Neutrophil (primary cell): ENCODE measurements at regions not wholly inside any gene's neighbourhood (a gene's known extent, or its start where the extent isn't known, plus 50 kb on each side); places are given as distances from the start of the nearest gene placed in this dataset.

ENCODE experiments used
- H3K27ac ChIP-seq: fragments of 200-600 bp; sonication (generic); 2 replicates; pipeline ENCODE4 v1.5.1; 2016; ENCODE audit warnings: mild to moderate bottlenecking, moderate library complexity
- H3K27me3 ChIP-seq: fragments of 200-600 bp; sonication (generic); 2 replicates; pipeline ENCODE4 v1.6.0; 2016; ENCODE audit warnings: mild to moderate bottlenecking
- H3K36me3 ChIP-seq: fragments of 200-600 bp; sonication (generic); 2 replicates; pipeline ENCODE4 v1.5.1; 2017
- H3K4me1 ChIP-seq, 2 experiments: fragments of 200-600 bp in 1 of 2; sonication (generic) in 1 of 2; 1 replicate in 1 of 2; 2 replicates in 1 of 2; pipeline versions ENCODE4 v1.5.1 to v1.6.1; 2013 to 2016; ENCODE audit warnings: low read depth in 1 of 2, low read length in 1 of 2, mild to moderate bottlenecking in 1 of 2, moderate library complexity in 1 of 2; ENCODE audit not compliant: control insufficient read depth in 1 of 2, insufficient read depth in 1 of 2
- H3K4me3 ChIP-seq, 2 experiments: fragments of 200-600 bp in 1 of 2; sonication (generic) in 1 of 2; 1 replicate in 1 of 2; 2 replicates in 1 of 2; pipeline ENCODE4 v1.5.1; 2013 to 2016; ENCODE audit warnings: low read depth in 1 of 2, low read length in 1 of 2, mild to moderate bottlenecking in 1 of 2, moderate library complexity in 1 of 2
- H3K9me3 ChIP-seq: fragments of 200-600 bp; sonication (generic); 2 replicates; pipeline ENCODE4 v1.5.1; 2016
- CTCF ChIP-seq: fragments of 200-600 bp; sonication (generic); IDR thresholded peaks from 2 replicates; pipeline ENCODE4 v1.5.1; 2016; ENCODE audit warnings: antibody characterized with exemption

GRCh38 chr11:115670538-115671205 lies 166.5 kb upstream of the CADM1 start:
- H3K4me1 ChIP-seq, result no peaks in the 10 kb centered on the region
- no peak overlapping the region for H3K4me3 ChIP-seq

GRCh38 chr11:115665958-115666357 lies 161.7 kb upstream of the CADM1 start:
- Histone ChIP-seq H3K27ac (no peak overlapping the region), H3K4me1 (no peaks in the 10 kb centered on the region), H3K36me3 (no peaks in the 10 kb centered on the region), H3K9me3 (no peaks in the 10 kb centered on the region), H3K27me3 (peaks cover 39% of the 10 kb centered on the region), H3K4me3 (no peak overlapping the region)
- TF ChIP-seq CTCF, result no peak

More at GRCh38 chr11:115670538-115671205, 166.5 kb upstream of the CADM1 start:
- Histone ChIP-seq H3K27ac (no peak overlapping the region), H3K36me3 (no peaks in the 10 kb centered on the region), H3K27me3 (peaks cover 3% of the 10 kb centered on the region), H3K9me3 (no peaks in the 10 kb centered on the region)
- TF ChIP-seq CTCF, result no peak

GRCh38 chr11:115665175-115665821 lies 161.1 kb upstream of the CADM1 start:
- Histone ChIP-seq H3K27ac (no peak overlapping the region), H3K27me3 (peaks cover 45% of the 10 kb centered on the region), H3K4me1 (no peaks in the 10 kb centered on the region), H3K36me3 (no peaks in the 10 kb centered on the region), H3K4me3 (no peak overlapping the region), H3K9me3 (no peaks in the 10 kb centered on the region)
- TF ChIP-seq CTCF, result no peak

GRCh38 chr11:115664313-115664712 lies 160.1 kb upstream of the CADM1 start:
- peaks cover 55% of the 10 kb centered on the region for H3K27me3 ChIP-seq
- no peak overlapping the region for H3K4me3 ChIP-seq
- no peaks in the 10 kb centered on the region for H3K4me1 ChIP-seq
- no peak overlapping the region for H3K27ac ChIP-seq
- H3K36me3 ChIP-seq, result no peaks in the 10 kb centered on the region
- no peaks in the 10 kb centered on the region for H3K9me3 ChIP-seq
- TF ChIP-seq CTCF, result no peak

GRCh38 chr11:115663790-115664189 lies 159.6 kb upstream of the CADM1 start:
- no peak for TF ChIP-seq CTCF
- Histone ChIP-seq H3K36me3 (no peaks in the 10 kb centered on the region), H3K4me1 (no peaks in the 10 kb centered on the region)

More at GRCh38 chr11:115663790-115664189, 159.6 kb upstream of the CADM1 start:
- H3K4me3 ChIP-seq, result no peak overlapping the region
- H3K27me3 ChIP-seq, result peaks cover 60% of the 10 kb centered on the region
- no peaks in the 10 kb centered on the region for H3K9me3 ChIP-seq
- H3K27ac ChIP-seq, result no peak overlapping the region
